Testis (tissue), 2 donors: ENCODE measurements at regions not wholly inside any gene's neighbourhood (a gene's known extent, or its start where the extent isn't known, plus 50 kb on each side); places are given as distances from the start of the nearest gene placed in this dataset.

ENCODE experiments used
- POLR2A ChIP-seq: fragments of 450-650 bp; IDR thresholded peaks from one replicate; pipeline ENCODE4 v1.6.1; 2017; ENCODE audit warnings: antibody characterized with exemption, mild to moderate bottlenecking, moderate library complexity
- TF ChIP-seq, protein P1 (sequence below), 3 experiments: fragments of 450-650 bp in 2 of 3; fragments of 200-600 bp in 1 of 3; sonication (generic) in 1 of 3; IDR thresholded peaks; one replicate each; pipeline ENCODE4 v1.5.1; 2016 to 2019; ENCODE audit warnings: antibody characterized with exemption in 3 of 3, mild to moderate bottlenecking in 2 of 3, moderate library complexity in 1 of 3

DNA sequence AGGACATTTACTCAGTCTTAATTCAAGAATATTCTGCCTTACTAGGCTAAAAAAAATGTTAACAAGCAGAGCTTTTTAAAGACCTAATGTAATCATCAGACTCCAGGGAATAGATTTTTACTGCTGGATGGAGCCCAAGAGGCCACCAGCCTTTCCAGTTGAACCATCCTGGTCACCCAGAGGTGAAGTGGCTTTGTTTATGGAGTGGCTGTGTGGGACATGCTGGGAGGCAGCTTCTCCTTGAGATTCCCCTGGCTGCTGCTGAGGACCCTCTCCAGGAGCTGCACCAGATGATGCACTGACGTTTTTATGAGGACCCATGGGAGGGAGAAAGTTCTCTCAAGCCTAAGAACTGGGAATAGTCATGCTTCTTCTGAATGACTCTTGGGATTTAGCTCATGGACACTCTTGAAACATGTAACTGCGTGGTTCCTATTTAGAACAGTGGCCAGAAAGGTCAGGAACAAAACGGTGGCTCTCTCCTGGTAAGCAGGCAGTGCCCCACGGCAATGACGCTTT is 205.9 kb upstream of the MIR17HG start:
- TF ChIP-seq, protein P1, sequence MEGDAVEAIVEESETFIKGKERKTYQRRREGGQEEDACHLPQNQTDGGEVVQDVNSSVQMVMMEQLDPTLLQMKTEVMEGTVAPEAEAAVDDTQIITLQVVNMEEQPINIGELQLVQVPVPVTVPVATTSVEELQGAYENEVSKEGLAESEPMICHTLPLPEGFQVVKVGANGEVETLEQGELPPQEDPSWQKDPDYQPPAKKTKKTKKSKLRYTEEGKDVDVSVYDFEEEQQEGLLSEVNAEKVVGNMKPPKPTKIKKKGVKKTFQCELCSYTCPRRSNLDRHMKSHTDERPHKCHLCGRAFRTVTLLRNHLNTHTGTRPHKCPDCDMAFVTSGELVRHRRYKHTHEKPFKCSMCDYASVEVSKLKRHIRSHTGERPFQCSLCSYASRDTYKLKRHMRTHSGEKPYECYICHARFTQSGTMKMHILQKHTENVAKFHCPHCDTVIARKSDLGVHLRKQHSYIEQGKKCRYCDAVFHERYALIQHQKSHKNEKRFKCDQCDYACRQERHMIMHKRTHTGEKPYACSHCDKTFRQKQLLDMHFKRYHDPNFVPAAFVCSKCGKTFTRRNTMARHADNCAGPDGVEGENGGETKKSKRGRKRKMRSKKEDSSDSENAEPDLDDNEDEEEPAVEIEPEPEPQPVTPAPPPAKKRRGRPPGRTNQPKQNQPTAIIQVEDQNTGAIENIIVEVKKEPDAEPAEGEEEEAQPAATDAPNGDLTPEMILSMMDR (IDR thresholded peaks at IDR 0.05): no peak
- no peak for TF ChIP-seq POLR2A
